Lower lobe of right lung (tissue), 2 donors: ENCODE measurements at regions not wholly inside any gene's neighbourhood (a gene's known extent, or its start where the extent isn't known, plus 50 kb on each side); places are given as distances from the start of the nearest gene placed in this dataset.
A peak's percentile ranks its signal among the peaks of the same experiment; 100 is the strongest.

Experiments used
- ATAC-seq, 2 donors: fragments of 200-7000 bp; cut with Tn5 transposase; one replicate each; pipeline ENCODE4 v1.9.1; 2020 to 2022; ENCODE audit warnings: mild to moderate bottlenecking in 2 of 2, moderate library complexity in 2 of 2
- DNase-seq: peaks from one replicate; pipeline ENCODE4 v3.0.0-alpha.2; 2020
- H3K27ac ChIP-seq: fragments of 200-600 bp; one replicate; pipeline ENCODE4 v1.8.0; 2022
- H3K27me3 ChIP-seq: fragments of 200-600 bp; one replicate; pipeline ENCODE4 v1.8.0; 2022; ENCODE audit warnings: low read depth
- H3K36me3 ChIP-seq: fragments of 200-600 bp; one replicate; pipeline ENCODE4 v1.8.0; 2022; ENCODE audit warnings: mild to moderate bottlenecking
- H3K4me1 ChIP-seq: fragments of 200-600 bp; one replicate; pipeline ENCODE4 v1.8.0; 2022
- H3K4me3 ChIP-seq: fragments of 200-600 bp; one replicate; pipeline ENCODE4 v1.8.0; 2022; ENCODE audit warnings: mild to moderate bottlenecking
- H3K9me3 ChIP-seq: fragments of 200-600 bp; one replicate; pipeline ENCODE4 v1.8.0; 2022
- CTCF ChIP-seq: fragments of 200-600 bp; IDR thresholded peaks from one replicate; pipeline ENCODE4 v1.8.0; 2022; ENCODE audit warnings: antibody characterized with exemption, mild to moderate bottlenecking
- intact Hi-C: fragments of 100-400 bp; cut with DNase I; formaldehyde crosslinking; loops from one replicate; pipeline ENCODE4 v1.11.0; 2022
- donor health status: DM: no; HTN: yes; CAD: no; lungs with severe emphysema.

- Histone ChIP-seq H3K27me3 (no peaks in the 10 kb centered on the region), H3K9me3 (no peaks in the 10 kb centered on the region), H3K4me1 (peaks cover 12% of the 10 kb centered on the region), H3K4me3 (no peak overlapping the region), H3K27ac (no peak overlapping the region), H3K36me3 (no peaks in the 10 kb centered on the region)
- ATAC-seq = no peak
- DNase-seq = no peak
- no peak for TF ChIP-seq CTCF
- intact Hi-C loops = no loop called here
Measured at GRCh38 chr5:115394531-115394930, 98.1 kb upstream of the CCDC112 start.

GRCh38 chr5:115393239-115393638 lies 96.8 kb upstream of the CCDC112 start:
- Histone ChIP-seq H3K27me3 (no peaks in the 10 kb centered on the region), H3K27ac (no peak overlapping the region), H3K4me1 (peaks cover 12% of the 10 kb centered on the region), H3K9me3 (no peaks in the 10 kb centered on the region), H3K4me3 (no peak overlapping the region), H3K36me3 (no peaks in the 10 kb centered on the region)
- intact Hi-C loops = no loop called here
- ATAC-seq = peak; percentile 52 to 65
- no peak for TF ChIP-seq CTCF
- DNase-seq = no peak

DNA sequence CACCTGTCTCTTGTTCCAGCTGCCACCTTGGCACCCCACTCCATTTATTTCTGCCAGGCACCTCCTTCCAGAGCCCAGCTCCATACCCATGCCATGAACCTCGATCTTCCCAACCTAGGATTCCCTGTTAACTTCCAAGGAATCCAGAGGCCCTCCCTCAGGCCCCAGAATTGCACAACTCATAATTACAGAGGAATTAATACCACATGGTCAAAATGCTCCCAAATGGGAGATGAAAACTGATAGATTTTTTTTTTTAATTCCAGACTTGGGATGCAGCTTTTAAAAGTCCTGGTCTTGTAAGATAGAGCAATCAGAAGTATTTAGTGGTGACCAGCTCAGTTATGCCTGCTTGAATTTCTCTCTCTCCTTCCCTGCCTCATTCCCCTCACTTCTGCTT lies 96.2 kb upstream of the CCDC112 start:
- Histone ChIP-seq H3K36me3 (no peaks in the 10 kb centered on the region), H3K27me3 (no peaks in the 10 kb centered on the region), H3K27ac (no peak overlapping the region), H3K4me3 (no peak overlapping the region), H3K9me3 (no peaks in the 10 kb centered on the region), H3K4me1 (peaks cover 12% of the 10 kb centered on the region)
- DNase-seq (no peak), ATAC-seq (no peak)
- intact Hi-C loops = no loop called here
- TF ChIP-seq CTCF = no peak

DNA sequence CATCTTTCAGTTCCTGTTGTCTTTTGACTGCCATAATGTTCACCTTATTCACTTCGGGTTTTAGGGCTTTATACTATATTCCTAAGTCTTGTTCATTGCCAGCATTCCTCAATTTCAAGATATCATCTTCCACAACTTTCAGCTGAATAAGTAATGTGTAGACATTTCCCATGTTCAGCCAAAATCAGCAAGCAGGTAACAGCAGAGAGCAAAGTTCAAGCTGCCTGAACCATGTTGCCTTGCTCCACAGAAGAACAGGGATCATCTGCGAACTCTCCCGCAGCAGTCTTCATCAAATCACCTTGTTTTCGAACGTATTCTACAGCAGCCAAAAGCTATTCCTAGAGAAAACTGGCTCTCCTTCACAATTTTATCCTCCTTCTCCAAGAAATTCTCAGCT lies 95.3 kb upstream of the CCDC112 start:
- peaks cover 12% of the 10 kb centered on the region for H3K4me1 ChIP-seq
- no peaks in the 10 kb centered on the region for H3K36me3 ChIP-seq
- no peaks in the 10 kb centered on the region for H3K27me3 ChIP-seq
- H3K27ac ChIP-seq = no peak overlapping the region
- DNase-seq (no peak), ATAC-seq (no peak)
- TF ChIP-seq CTCF = no peak
- intact Hi-C loops = no loop called here
- H3K9me3 ChIP-seq = no peaks in the 10 kb centered on the region
- H3K4me3 ChIP-seq = no peak overlapping the region

DNA sequence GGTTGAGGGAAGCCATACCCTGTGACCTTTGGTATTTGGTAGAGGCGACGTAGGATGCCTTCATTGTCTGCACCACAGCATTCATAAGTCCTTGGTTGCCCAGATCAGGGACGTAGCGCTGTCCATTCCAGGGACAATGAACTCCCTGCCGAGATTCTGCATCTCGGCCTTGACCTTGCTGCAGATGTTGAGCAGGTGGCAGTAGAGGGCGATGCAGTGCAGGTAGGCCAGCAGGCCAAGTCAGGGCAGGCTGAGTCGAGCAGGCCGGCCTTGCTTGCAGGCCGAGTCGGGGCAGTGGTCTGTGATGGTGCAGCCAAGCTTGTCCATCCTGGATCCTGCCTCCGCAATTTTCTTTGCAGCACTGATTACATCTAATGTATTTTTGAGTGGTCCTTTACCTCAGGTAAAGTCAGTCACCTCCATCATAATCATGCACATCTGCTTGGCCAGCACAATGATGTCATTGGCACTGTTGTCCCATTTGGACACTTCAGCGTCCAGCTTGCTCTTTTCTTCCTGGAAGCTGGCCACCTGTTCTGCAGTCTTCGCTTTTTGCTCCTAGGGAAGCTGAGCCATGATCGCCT lies 93.4 kb upstream of the CCDC112 start:
- TF ChIP-seq CTCF = peak; percentile 39
- DNase-seq (peak; percentile 59), ATAC-seq (peak; percentile 65 to 73)
- H3K27me3 ChIP-seq = no peaks in the 10 kb centered on the region
- no peaks in the 10 kb centered on the region for H3K9me3 ChIP-seq
- no peak overlapping the region for H3K4me3 ChIP-seq
- H3K27ac ChIP-seq = no peak overlapping the region
- H3K36me3 ChIP-seq = no peaks in the 10 kb centered on the region
- peaks cover 12% of the 10 kb centered on the region for H3K4me1 ChIP-seq
- intact Hi-C loops = no loop called here
